ENCODE measurements at regions not wholly inside any gene's neighbourhood (a gene's known extent, or its start where the extent isn't known, plus 50 kb on each side); places are given as distances from the start of the nearest gene placed in this dataset.

- Histone ChIP-seq H3K4me3 (no peak overlapping the region), H3K36me3 (no peaks in the 10 kb centered on the region), H3K27ac (no peak overlapping the region), H3K4me1 (ENCODE audit: insufficient read depth) (no peaks in the 10 kb centered on the region), H3K27me3 (no peaks in the 10 kb centered on the region), H3K9me3 (no peaks in the 10 kb centered on the region)
- no peak for DNase-seq
- intact Hi-C loops (cut with DNase I), result no loop called here
- WGBS, 3 donors, result 42 to 45% (median 42%) methylated on average over 3 of the region's 3 CpGs
- TF ChIP-seq CTCF (IDR thresholded peaks at IDR 0.05) (no peak), EP300 (IDR thresholded peaks at IDR 0.05) (no peak), POLR2A (IDR thresholded peaks at IDR 0.05) (no peak)
Measured at GRCh38 chr2:58916063-58916462, 674.9 kb upstream of the FANCL start.

DNA sequence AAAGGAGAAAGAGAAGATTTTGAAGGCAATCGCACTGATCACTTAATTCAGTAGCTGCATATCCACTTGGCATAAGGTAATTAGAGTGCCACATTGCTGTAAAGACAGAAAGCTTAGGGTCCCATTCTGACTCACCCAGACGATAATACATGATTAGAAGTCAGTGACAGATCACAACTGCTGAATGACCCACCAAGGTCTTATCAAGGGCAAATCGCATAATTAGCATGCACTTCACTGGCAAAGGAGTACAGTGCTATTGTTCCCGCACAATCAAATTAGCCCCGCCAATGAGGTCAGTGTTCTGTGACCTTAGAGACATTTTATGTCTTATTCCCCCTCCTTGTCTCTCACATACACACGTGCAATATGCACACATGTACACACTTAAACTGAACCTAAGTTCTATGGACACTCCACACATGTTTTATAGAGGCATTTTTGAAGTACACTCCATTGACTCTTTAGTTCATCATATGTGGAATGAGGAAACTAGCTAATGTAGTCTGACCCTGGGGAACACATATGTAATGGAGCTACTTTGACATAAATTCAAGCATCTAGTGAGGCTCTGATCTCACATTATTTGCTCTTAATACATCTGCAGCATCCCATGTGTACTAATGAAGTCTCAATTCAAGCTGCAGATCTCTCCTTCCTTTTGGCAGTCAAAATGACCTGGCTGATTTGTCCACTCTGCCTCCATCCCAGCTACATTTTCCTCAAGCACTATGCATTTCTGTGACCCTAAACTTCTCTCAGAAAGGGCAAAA, 673.8 kb upstream of the FANCL start:
- H3K27ac ChIP-seq, result no peak overlapping the region
- no peaks in the 10 kb centered on the region for H3K4me1 ChIP-seq (ENCODE audit: insufficient read depth)
- H3K4me3 ChIP-seq, result no peak overlapping the region
- H3K36me3 ChIP-seq, result no peaks in the 10 kb centered on the region
- TF ChIP-seq EP300 (IDR thresholded peaks at IDR 0.05) (no peak), CTCF (IDR thresholded peaks at IDR 0.05) (no peak), POLR2A (IDR thresholded peaks at IDR 0.05) (no peak)
- whole genome bisulfite sequencing, 3 donors, result 88 to 93% (median 91%) methylated on average over 6 of the region's 6 CpGs
- H3K27me3 ChIP-seq, result no peaks in the 10 kb centered on the region
- no peaks in the 10 kb centered on the region for H3K9me3 ChIP-seq
- intact Hi-C loops (cut with DNase I), result no loop called here
- no peak for DNase-seq

- H3K27ac ChIP-seq, result no peak overlapping the region
- WGBS, 3 donors, result 58 to 65% (median 62%) methylated on average over 6 of the region's 6 CpGs
- TF ChIP-seq CTCF (IDR thresholded peaks at IDR 0.05) (no peak), POLR2A (IDR thresholded peaks at IDR 0.05) (no peak), EP300 (IDR thresholded peaks at IDR 0.05) (no peak)
- intact Hi-C loops (cut with DNase I), result no loop called here
- no peak overlapping the region for H3K4me3 ChIP-seq
- no peaks in the 10 kb centered on the region for H3K27me3 ChIP-seq
- no peaks in the 10 kb centered on the region for H3K9me3 ChIP-seq
- no peaks in the 10 kb centered on the region for H3K36me3 ChIP-seq
- DNase-seq, result no peak
- no peaks in the 10 kb centered on the region for H3K4me1 ChIP-seq (ENCODE audit: insufficient read depth)
Measured at GRCh38 chr2:58913082-58913726, 672.1 kb upstream of the FANCL start.

- no peaks in the 10 kb centered on the region for H3K36me3 ChIP-seq
- DNase-seq, result no peak
- intact Hi-C loops (cut with DNase I), result no loop called here
- H3K9me3 ChIP-seq, result no peaks in the 10 kb centered on the region
- no peaks in the 10 kb centered on the region for H3K27me3 ChIP-seq
- H3K4me3 ChIP-seq, result no peak overlapping the region
- TF ChIP-seq EP300 (IDR thresholded peaks at IDR 0.05) (no peak), POLR2A (IDR thresholded peaks at IDR 0.05) (no peak), CTCF (IDR thresholded peaks at IDR 0.05) (no peak)
- WGBS, 3 donors, result 86 to 96% (median 88%) methylated on average over 1 of the region's 1 CpG
- H3K27ac ChIP-seq, result no peak overlapping the region
- no peaks in the 10 kb centered on the region for H3K4me1 ChIP-seq (ENCODE audit: insufficient read depth)
Measured at GRCh38 chr2:58911877-58912276, 670.8 kb upstream of the FANCL start.
